ENCODE measurements at regions not wholly inside any gene's neighbourhood (a gene's known extent, or its start where the extent isn't known, plus 50 kb on each side); places are given as distances from the start of the nearest gene placed in this dataset.
A peak's percentile ranks its signal among the peaks of the same experiment; 100 is the strongest.
"Not testable (repeated sequence)": the region's sequence is repeated elsewhere in the genome, so short reads cannot be mapped to it uniquely, and the experiment has no call there.

- not testable (repeated sequence) for DNase-seq (ENCODE audit: low spot score)
Measured at GRCh38 chr3:125822175-125822574, 146.8 kb upstream of the ROPN1B start.

DNA sequence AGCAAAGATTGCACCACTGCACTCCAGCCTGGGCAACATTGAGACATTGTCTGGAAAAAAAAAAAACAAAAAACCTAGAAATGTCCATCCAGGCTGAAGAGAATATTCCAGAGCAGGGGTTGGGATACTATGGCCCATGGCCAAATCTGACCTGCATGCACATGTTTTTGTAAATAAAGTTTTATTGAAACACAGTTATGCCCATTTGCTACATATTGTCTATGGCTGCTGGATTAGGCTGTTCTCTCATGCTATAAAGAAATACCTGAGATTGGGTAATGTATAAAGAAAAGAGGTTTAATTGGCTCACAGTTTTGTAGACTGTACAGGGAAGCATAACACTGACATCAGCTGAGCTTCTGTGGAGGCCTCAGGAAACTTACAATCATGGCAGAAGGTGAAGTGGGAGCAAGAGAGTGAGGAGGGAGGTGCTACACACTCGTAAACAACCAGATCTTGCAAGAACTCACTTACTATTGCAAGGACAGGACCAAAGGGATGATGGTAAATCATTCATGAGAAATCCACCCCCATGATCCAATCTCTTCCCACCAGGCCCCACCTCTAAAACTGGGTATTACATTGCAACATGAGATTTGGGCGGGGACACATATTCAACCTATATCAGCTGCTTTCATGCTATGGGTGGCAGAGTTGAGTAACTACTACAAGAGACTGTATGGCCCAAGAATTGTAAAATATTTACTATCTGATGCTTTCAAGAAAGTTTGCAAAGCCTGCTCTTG lies 137.8 kb upstream of the ROPN1B start:
- not testable (repeated sequence) for DNase-seq (ENCODE audit: low spot score)

- DNase-seq (ENCODE audit: low spot score): not testable (repeated sequence)
Measured at GRCh38 chr3:125835562-125835961, 133.4 kb upstream of the ROPN1B start.

GRCh38 chr3:125836011-125836551 lies 132.9 kb upstream of the ROPN1B start:
- not testable (repeated sequence) for DNase-seq (ENCODE audit: low spot score)

DNA sequence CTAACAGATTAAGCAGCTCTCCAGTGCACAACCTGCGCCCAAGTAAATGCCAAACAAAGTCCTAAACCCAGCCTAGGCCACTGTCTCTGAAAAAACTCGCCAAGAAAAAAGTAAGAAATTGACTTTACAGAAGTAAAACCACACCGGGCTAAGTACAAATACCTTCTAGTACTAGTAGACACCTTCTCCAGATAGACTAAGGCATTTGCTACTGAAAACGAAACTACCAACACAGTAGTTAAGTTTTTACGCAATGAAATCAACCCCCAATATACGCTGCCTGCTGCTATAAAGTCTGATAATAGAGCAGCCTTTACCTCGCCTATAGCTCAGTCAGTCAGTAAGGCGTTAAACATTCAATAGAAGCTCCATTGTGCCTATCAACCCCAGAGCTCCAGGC lies 132.2 kb upstream of the ROPN1B start:
- DNase-seq (ENCODE audit: low spot score): not testable (repeated sequence)

DNA sequence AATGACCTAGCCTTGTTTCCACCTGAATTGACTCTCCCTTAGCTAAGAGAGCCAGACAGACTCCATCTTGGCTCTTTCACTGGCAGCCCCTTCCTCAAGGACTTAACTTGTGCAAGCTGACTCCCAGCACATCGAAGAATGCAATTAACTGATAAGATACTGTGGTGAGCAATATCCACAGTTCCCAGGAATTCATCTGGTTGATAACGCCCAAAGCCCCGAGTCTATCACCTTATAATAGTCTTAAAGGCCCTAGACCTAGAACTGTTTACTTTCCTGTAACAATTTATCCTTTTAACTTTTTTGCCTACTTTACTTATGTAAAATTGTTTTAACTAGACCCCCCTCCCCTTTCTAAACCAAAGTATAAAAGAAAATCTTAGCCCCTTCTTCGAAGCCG lies 130.1 kb upstream of the ROPN1B start:
- DNase-seq (ENCODE audit: low spot score): not testable (repeated sequence)

- not testable (repeated sequence) for DNase-seq (ENCODE audit: low spot score)
Measured at GRCh38 chr3:125840465-125840864, 128.5 kb upstream of the ROPN1B start.

DNA sequence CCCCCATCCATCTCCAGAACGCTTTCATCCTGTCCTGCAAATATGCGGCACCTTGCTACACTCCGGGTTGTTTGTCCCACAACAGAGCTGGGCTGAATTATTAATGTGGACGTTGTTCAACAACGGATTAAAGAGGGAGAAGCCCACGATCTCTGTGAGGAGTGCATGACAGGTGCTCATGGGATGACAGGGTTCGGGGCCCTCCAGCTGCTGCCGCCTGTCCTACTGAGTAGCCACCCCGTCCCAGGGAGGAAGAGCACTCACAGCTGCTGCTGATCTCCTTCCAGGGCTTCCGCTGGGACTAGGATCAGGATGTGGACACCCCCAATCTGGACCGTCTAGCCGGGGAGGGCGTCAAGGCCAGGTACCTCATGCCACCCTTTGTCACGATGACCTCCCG lies 121.0 kb upstream of the ROPN1B start:
- DNase-seq (ENCODE audit: low spot score): not testable (repeated sequence)

DNA sequence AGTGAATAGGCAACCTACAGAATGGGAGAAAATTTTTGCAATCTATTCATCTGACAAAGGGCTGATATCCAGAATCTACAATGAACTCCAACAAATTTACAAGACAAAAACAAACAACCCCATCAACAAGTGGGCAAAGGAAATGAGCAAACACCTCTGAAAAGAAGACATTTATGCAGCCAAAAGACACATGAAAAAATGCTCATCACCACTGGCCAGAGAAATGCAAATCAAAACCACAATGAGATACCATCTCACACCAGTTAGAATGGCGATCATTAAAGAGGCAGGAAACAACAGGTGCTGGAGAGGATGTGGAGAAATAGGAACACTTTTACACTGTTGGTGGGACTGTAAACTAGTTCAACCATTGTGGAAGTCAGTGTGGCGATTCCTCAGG lies 114.0 kb upstream of the ROPN1B start:
- DNase-seq (ENCODE audit: low spot score): not testable (repeated sequence)

DNA sequence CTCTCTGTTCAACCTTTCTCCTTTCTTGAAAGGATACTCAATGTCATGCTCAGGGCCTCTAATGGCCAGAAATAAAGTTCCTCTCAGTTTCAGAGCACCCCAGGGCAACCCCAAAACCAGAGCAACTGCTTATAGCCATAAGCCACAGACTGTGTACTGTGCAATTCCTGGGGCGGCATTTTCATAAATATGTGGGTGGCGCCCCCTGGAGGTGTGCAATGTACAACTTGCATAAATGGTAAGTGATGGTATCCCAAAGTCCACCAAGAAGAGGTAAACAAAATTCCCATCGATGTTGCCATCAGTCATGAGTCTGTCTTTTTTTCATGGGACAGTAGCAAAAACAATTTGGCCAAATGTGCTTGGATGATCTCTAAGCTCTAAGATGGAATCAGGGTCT lies 108.4 kb upstream of the ROPN1B start:
- not testable (repeated sequence) for DNase-seq (ENCODE audit: low spot score)

DNA sequence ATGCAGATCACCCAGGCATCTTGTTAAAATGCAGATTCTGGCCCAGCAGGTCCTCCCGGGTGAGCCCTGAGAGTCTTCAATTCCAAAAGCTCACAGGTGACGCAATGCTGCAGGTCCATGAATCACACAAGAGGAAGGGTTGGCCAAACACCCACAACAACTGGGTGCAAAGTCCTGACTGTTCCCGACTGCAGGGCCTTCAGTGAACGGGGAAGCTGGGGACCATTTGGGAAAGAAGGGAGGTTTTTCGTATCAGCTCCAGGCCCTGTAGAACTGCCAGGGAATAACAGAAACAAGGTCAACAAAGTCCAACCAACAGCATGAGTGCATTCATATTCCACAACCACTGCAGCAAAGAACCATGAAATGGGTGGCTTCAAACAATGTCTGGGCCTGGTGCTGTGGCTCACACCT lies 106.1 kb upstream of the ROPN1B start:
- DNase-seq (ENCODE audit: low spot score): peak; percentile 5

- not testable (repeated sequence) for DNase-seq (ENCODE audit: low spot score)
Measured at GRCh38 chr3:125864532-125864931, 104.4 kb upstream of the ROPN1B start.

- not testable (repeated sequence) for DNase-seq (ENCODE audit: low spot score)
Measured at GRCh38 chr3:125886006-125886405, 83.0 kb upstream of the ROPN1B start.

GRCh38 chr3:125899181-125899580 lies 69.8 kb upstream of the ROPN1B start:
- DNase-seq (ENCODE audit: low spot score): not testable (repeated sequence)

- DNase-seq (ENCODE audit: low spot score): not testable (repeated sequence)
Measured at GRCh38 chr3:125901473-125901872, 67.5 kb upstream of the ROPN1B start.

- DNase-seq (ENCODE audit: low spot score): not testable (repeated sequence)
Measured at GRCh38 chr3:125903780-125904455, 65.1 kb upstream of the ROPN1B start.

GRCh38 chr3:125907279-125907678 lies 61.7 kb upstream of the ROPN1B start:
- not testable (repeated sequence) for DNase-seq (ENCODE audit: low spot score)

GRCh38 chr3:125910851-125911250 lies 58.1 kb upstream of the ROPN1B start:
- DNase-seq (ENCODE audit: low spot score): not testable (repeated sequence)

DNA sequence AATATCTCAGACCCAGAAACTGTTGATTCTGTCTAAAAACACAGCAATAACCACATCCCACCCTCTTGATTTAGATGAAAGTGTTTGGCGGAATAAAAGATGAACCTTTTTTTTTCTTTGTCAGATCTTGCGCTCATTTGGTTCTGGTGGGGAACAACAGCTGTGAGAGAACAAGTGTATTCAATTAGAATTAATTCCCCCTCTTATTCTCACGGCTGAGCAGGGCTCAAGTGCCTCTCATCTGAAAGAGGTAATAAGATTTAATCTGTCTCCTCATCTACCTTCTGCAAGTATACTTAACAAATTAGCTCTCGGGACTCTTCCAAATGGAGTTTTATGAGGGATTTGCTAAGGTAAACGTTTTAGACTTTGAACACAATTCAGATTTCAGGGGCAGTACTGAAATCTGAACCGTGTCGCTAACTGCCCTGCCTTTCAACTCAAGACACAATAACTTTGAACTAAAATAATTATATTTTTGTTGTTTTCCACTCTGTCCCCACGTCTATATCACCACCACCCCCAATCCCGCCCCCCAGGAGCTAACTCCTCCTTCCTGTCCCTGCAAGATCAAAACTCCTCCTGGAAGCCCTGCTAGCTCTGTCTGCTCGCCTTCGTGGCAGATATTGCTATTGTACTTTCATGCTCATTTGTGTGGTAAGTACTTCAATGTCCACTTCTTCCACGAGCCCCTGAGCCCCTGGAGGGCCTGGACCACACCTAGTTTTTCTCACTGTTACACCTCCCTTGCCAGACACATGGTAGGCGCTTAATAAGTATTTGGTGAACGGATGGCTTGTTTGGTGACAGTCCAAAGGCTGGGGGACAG lies 54.2 kb upstream of the ROPN1B start:
- not testable (repeated sequence) for DNase-seq (ENCODE audit: low spot score)

DNA sequence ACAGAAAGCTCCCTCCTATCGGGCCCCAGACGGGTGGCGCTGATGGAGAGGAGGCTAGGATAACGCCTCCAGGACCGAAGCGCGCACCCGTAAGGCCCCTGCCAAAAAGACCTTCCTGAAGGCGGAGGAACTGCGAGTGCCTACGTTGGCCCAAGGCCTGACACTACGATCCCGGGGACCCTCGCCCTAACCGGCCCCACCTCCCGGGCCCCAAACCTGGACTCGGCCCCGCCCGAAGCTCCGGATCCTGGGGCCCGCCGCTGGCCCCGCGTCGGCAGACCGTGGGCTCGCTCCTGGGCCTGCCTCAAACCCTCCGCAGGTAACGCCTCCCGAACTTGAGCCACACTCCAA lies 53.6 kb upstream of the ROPN1B start:
- DNase-seq (ENCODE audit: low spot score): not testable (repeated sequence)

- peak; percentile 82 for DNase-seq (ENCODE audit: low spot score)
Measured at GRCh38 chr3:125915792-125916375, 53.1 kb upstream of the ROPN1B start.
